Keratinocyte (primary cell): ENCODE measurements at regions not wholly inside any gene's neighbourhood (a gene's known extent, or its start where the extent isn't known, plus 50 kb on each side); places are given as distances from the start of the nearest gene placed in this dataset.

Source experiments
- DNase-seq: peaks from one replicate; pipeline ENCODE4 v3.0.0-alpha.2; 2011; ENCODE audit warnings: low read depth, missing footprints, low spot score
- FAIRE-seq: peaks from 2 replicates; lab custom pipeline; 2011; peaks lifted over from hg19 to GRCh38; lab: Jason Lieb, UNC
- H2AFZ ChIP-seq: 2 replicates; pipeline ENCODE4 v1.6.0; 2012; ENCODE audit warnings: low read length, control low read depth, inconsistent platforms; ENCODE audit not compliant: control insufficient read depth
- H3K27ac ChIP-seq: 2 replicates; pipeline ENCODE4 v1.5.1; 2011; ENCODE audit warnings: low read length; ENCODE audit not compliant: control insufficient read depth, insufficient read depth
- H3K27me3 ChIP-seq: 3 replicates; pipeline ENCODE4 v1.6.0; 2011; ENCODE audit warnings: low read length; ENCODE audit not compliant: control insufficient read depth, insufficient read depth; ENCODE audit errors: extremely low read depth
- H3K36me3 ChIP-seq, 2 experiments: 2 replicates in 1 of 2; 3 replicates in 1 of 2; pipeline ENCODE4 v1.5.1; 2011; ENCODE audit warnings: low read length in 2 of 2, mild to moderate bottlenecking in 1 of 2; ENCODE audit not compliant: control insufficient read depth in 2 of 2, insufficient read depth in 2 of 2; ENCODE audit errors: extremely low read depth in 1 of 2
- H3K4me1 ChIP-seq: 3 replicates; pipeline ENCODE4 v1.5.1; 2011; ENCODE audit warnings: low read length; ENCODE audit not compliant: control insufficient read depth, insufficient read depth; ENCODE audit errors: extremely low read depth
- H3K4me2 ChIP-seq: 3 replicates; pipeline ENCODE4 v1.6.0; 2011; ENCODE audit warnings: low read depth, low read length; ENCODE audit not compliant: control insufficient read depth, insufficient read depth; ENCODE audit errors: extremely low read depth
- H3K4me3 ChIP-seq, 3 experiments: fragments of 200-600 bp in 1 of 3; sonication (generic) in 1 of 3; 2 replicates in 2 of 3; 3 replicates in 1 of 3; pipeline ENCODE4 v1.5.1; 2011 to 2016; ENCODE audit warnings: low read length in 3 of 3, mild to moderate bottlenecking in 3 of 3, control low read depth in 2 of 3, inconsistent platforms in 1 of 3, low read depth in 1 of 3, mixed read lengths in 1 of 3, mixed run types in 1 of 3, moderate library complexity in 1 of 3; ENCODE audit not compliant: control insufficient read depth in 2 of 3, insufficient read depth in 2 of 3; ENCODE audit errors: extremely low read depth in 1 of 3
- H3K79me2 ChIP-seq: 2 replicates; pipeline ENCODE4 v1.6.0; 2012; ENCODE audit warnings: low read length; ENCODE audit not compliant: control insufficient read depth, insufficient read depth
- H3K9ac ChIP-seq: 3 replicates; pipeline ENCODE4 v1.6.0; 2011; ENCODE audit warnings: low read length; ENCODE audit not compliant: control insufficient read depth, insufficient read depth; ENCODE audit errors: extremely low read depth
- H3K9me1 ChIP-seq: 3 replicates; pipeline ENCODE4 v1.6.0; 2011; ENCODE audit warnings: low read length; ENCODE audit not compliant: control insufficient read depth, insufficient read depth; ENCODE audit errors: extremely low read depth
- H3K9me3 ChIP-seq: 2 replicates; pipeline ENCODE4 v1.5.1; 2012; ENCODE audit warnings: low read depth, low read length; ENCODE audit not compliant: control insufficient read depth
- H4K20me1 ChIP-seq: 3 replicates; pipeline ENCODE4 v1.6.0; 2011; ENCODE audit warnings: low read length; ENCODE audit not compliant: control insufficient read depth, insufficient read depth; ENCODE audit errors: extremely low read depth
- CTCF ChIP-seq, 3 experiments: IDR thresholded peaks in 1 of 3; conservative IDR thresholded peaks in 1 of 3; optimal IDR thresholded peaks in 1 of 3; 2 replicates in 2 of 3; 3 replicates in 1 of 3; pipeline versions ENCODE3 to v1.5.1; 2011; ENCODE audit warnings: low read length in 3 of 3, mild to moderate bottlenecking in 3 of 3, moderate library complexity in 2 of 3, control low read depth in 1 of 3, inconsistent platforms in 1 of 3; ENCODE audit not compliant: insufficient read depth in 2 of 3; ENCODE audit errors: extremely low read depth in 1 of 3
- EZH2 ChIP-seq: IDR thresholded peaks from one replicate; pipeline ENCODE4 v1.6.1; 2012; ENCODE audit warnings: inconsistent platforms, mild to moderate bottlenecking, low read length, moderate library complexity
- dilution Hi-C: fragments of 300-500 bp; cut with MboI; formaldehyde crosslinking; loops from one replicate; pipeline ENCODE4 v1.7.0; 2020; ENCODE audit warnings: low sequenced_read_pairs; ENCODE audit not compliant: extremely low pct_ligation_motif_present

- no peaks in the 10 kb centered on the region for H3K79me2 ChIP-seq
- TF ChIP-seq CTCF (optimal IDR thresholded peaks at IDR 0.05 in 1 of 3, IDR thresholded peaks at IDR 0.05 in 1 of 3, conservative IDR thresholded peaks at IDR 0.05 in 1 of 3; ENCODE audit: extremely low read depth in 1 of 3, insufficient read depth in 2 of 3, low read length in 3 of 3) (no peak), EZH2 (no peak)
- no peak overlapping the region for H3K27ac ChIP-seq
- no peaks in the 10 kb centered on the region for H3K4me1 ChIP-seq
- H3K4me2 ChIP-seq: no peak overlapping the region
- dilution Hi-C loops: no loop called here
- H3K9me3 ChIP-seq: no peaks in the 10 kb centered on the region
- DNase-seq: no peak
- no peaks in the 10 kb centered on the region for H3K27me3 ChIP-seq
- no peak for FAIRE-seq
- H3K4me3 ChIP-seq: no peak overlapping the region
- H2AFZ ChIP-seq: no peak overlapping the region
- no peaks in the 10 kb centered on the region for H3K9me1 ChIP-seq
- no peaks in the 10 kb centered on the region for H3K36me3 ChIP-seq
- H4K20me1 ChIP-seq: no peaks in the 10 kb centered on the region
- no peak overlapping the region for H3K9ac ChIP-seq
Measured at GRCh38 chr14:79971330-79971729, 240.0 kb downstream of the DIO2 start.

- Histone ChIP-seq H3K4me2 (no peak overlapping the region), H3K9me3 (no peaks in the 10 kb centered on the region), H3K27ac (no peak overlapping the region), H3K9me1 (no peaks in the 10 kb centered on the region), H3K4me3 (no peak overlapping the region), H3K79me2 (no peaks in the 10 kb centered on the region), H3K36me3 (no peaks in the 10 kb centered on the region), H3K27me3 (no peaks in the 10 kb centered on the region), H2AFZ (no peak overlapping the region), H4K20me1 (no peaks in the 10 kb centered on the region), H3K4me1 (no peaks in the 10 kb centered on the region), H3K9ac (no peak overlapping the region)
- TF ChIP-seq CTCF (optimal IDR thresholded peaks at IDR 0.05 in 1 of 3, IDR thresholded peaks at IDR 0.05 in 1 of 3, conservative IDR thresholded peaks at IDR 0.05 in 1 of 3; ENCODE audit: extremely low read depth in 1 of 3, insufficient read depth in 2 of 3, low read length in 3 of 3) (no peak), EZH2 (no peak)
- dilution Hi-C loops: no loop called here
- no peak for FAIRE-seq
- no peak for DNase-seq
Measured at GRCh38 chr14:79967453-79967852, 243.9 kb downstream of the DIO2 start.
